HepG2 (cell line): ENCODE measurements at regions not wholly inside any gene's neighbourhood (a gene's known extent, or its start where the extent isn't known, plus 50 kb on each side); places are given as distances from the start of the nearest gene placed in this dataset.

Source experiments
- FOXJ3 ChIP-seq: sonication (generic); formaldehyde crosslinking; IDR thresholded peaks from 2 replicates; pipeline ENCODE4 v1.4.0; 2020; ENCODE audit warnings: missing genetic modification reagents, mild to moderate bottlenecking, borderline replicate concordance
- FOXM1 ChIP-seq: sonication (generic); formaldehyde crosslinking; IDR thresholded peaks from 2 replicates; pipeline ENCODE4 v1.5.0; 2020; ENCODE audit warnings: missing genetic modification reagents
- HOXD1 ChIP-seq: sonication (generic); formaldehyde crosslinking; IDR thresholded peaks from 2 replicates; pipeline ENCODE4 v1.5.0; 2020; ENCODE audit warnings: missing genetic modification reagents
- KDM3A ChIP-seq: IDR thresholded peaks from 2 replicates; pipeline ENCODE4 v1.6.1; 2018; ENCODE audit warnings: low read depth, missing compliant biosample characterization
- PAWR ChIP-seq: sonication (generic); formaldehyde crosslinking; IDR thresholded peaks from 2 replicates; pipeline ENCODE4 v1.4.0; 2020; ENCODE audit warnings: missing genetic modification reagents, mild to moderate bottlenecking, borderline replicate concordance
- PHF21A ChIP-seq: sonication (generic); formaldehyde crosslinking; IDR thresholded peaks from 2 replicates; pipeline ENCODE4 v1.5.0; 2020; ENCODE audit warnings: mild to moderate bottlenecking, missing genetic modification reagents
- PITX1 ChIP-seq: sonication (generic); formaldehyde crosslinking; IDR thresholded peaks from 2 replicates; pipeline ENCODE4 v1.5.1; 2020; ENCODE audit warnings: mild to moderate bottlenecking, missing genetic modification reagents
- SMAD1 ChIP-seq: sonication (generic); formaldehyde crosslinking; IDR thresholded peaks from 2 replicates; pipeline ENCODE4 v1.4.0; 2020; ENCODE audit warnings: missing genetic modification reagents, low read depth, mild to moderate bottlenecking, borderline replicate concordance
- SMC3 ChIP-seq: IDR thresholded peaks from 2 replicates; pipeline ENCODE4 v1.6.1; 2011; ENCODE audit warnings: low read length, improper control_type of control experiment
- SUZ12 ChIP-seq: fragments of 150-350 bp; IDR thresholded peaks from 2 replicates; pipeline ENCODE4 v1.6.1; 2014; ENCODE audit warnings: low read depth, low read length
- TCF7 ChIP-seq: sonication (generic); IDR thresholded peaks from 2 replicates; pipeline ENCODE4 v1.6.1; 2016; ENCODE audit warnings: antibody characterized with exemption, low read depth
- ZBED4 ChIP-seq: sonication (generic); formaldehyde crosslinking; IDR thresholded peaks from 2 replicates; pipeline ENCODE4 v1.4.0; 2020; ENCODE audit warnings: missing genetic modification reagents, borderline replicate concordance
- ZBTB20 ChIP-seq: sonication (generic); formaldehyde crosslinking; IDR thresholded peaks from 2 replicates; pipeline ENCODE4 v1.8.1; 2023; ENCODE audit warnings: missing genetic modification reagents, low read depth, mild to moderate bottlenecking, borderline replicate concordance
- ZBTB44 ChIP-seq: sonication (generic); formaldehyde crosslinking; IDR thresholded peaks from 2 replicates; pipeline ENCODE4 v1.4.0; 2020; ENCODE audit warnings: missing genetic modification reagents
- ZFAT ChIP-seq: sonication (generic); formaldehyde crosslinking; conservative IDR thresholded peaks from 2 replicates; pipeline ENCODE4 v1.8.1; 2023; ENCODE audit warnings: missing genetic modification reagents, inconsistent platforms
- ZGPAT ChIP-seq: IDR thresholded peaks from 2 replicates; pipeline ENCODE4 v1.6.1; 2016; ENCODE audit warnings: mild to moderate bottlenecking
- ZNF256 ChIP-seq: sonication (generic); formaldehyde crosslinking; conservative IDR thresholded peaks from 2 replicates; pipeline ENCODE4 v1.4.0; 2020; ENCODE audit warnings: missing genetic modification reagents
- ZNF780A ChIP-seq: sonication (generic); formaldehyde crosslinking; IDR thresholded peaks from 2 replicates; pipeline ENCODE4 v1.8.0; 2022; ENCODE audit warnings: mild to moderate bottlenecking, missing genetic modification reagents, moderate library complexity
- ZNF879 ChIP-seq: sonication (generic); formaldehyde crosslinking; IDR thresholded peaks from 2 replicates; pipeline ENCODE4 v1.8.1; 2023; ENCODE audit warnings: missing genetic modification reagents
- TF ChIP-seq, protein P1 (sequence below), 2 experiments: IDR thresholded peaks; 2 replicates each; pipeline ENCODE4 v1.6.1; 2011 to 2012; ENCODE audit warnings: low read length in 2 of 2, borderline replicate concordance in 1 of 2, low read depth in 1 of 2, mild to moderate bottlenecking in 1 of 2, moderate library complexity in 1 of 2

- TF ChIP-seq ZGPAT, result peak; percentile 89; the same call in 1 of the 2 replicates
- no peak for TF ChIP-seq SUZ12
- no peak for TF ChIP-seq FOXM1 (CRISPR knock-in tag)
- no peak for TF ChIP-seq ZFAT
- TF ChIP-seq ZNF879, result no peak
- TF ChIP-seq TCF7, result peak; percentile 36; the same call in 1 of the 2 replicates
- no peak for TF ChIP-seq PITX1
- TF ChIP-seq PHF21A (CRISPR knock-in tag), result peak; percentile 75
- peak; percentile 56; the same call in 1 of the 2 replicates for TF ChIP-seq HOXD1 (CRISPR knock-in tag)
- no peak for TF ChIP-seq ZNF256 (CRISPR knock-in tag)
- no peak for TF ChIP-seq SMAD1
- peak; percentile 48; the same call in 1 of the 2 replicates for TF ChIP-seq KDM3A (CRISPR knock-in tag)
- TF ChIP-seq, protein P1, sequence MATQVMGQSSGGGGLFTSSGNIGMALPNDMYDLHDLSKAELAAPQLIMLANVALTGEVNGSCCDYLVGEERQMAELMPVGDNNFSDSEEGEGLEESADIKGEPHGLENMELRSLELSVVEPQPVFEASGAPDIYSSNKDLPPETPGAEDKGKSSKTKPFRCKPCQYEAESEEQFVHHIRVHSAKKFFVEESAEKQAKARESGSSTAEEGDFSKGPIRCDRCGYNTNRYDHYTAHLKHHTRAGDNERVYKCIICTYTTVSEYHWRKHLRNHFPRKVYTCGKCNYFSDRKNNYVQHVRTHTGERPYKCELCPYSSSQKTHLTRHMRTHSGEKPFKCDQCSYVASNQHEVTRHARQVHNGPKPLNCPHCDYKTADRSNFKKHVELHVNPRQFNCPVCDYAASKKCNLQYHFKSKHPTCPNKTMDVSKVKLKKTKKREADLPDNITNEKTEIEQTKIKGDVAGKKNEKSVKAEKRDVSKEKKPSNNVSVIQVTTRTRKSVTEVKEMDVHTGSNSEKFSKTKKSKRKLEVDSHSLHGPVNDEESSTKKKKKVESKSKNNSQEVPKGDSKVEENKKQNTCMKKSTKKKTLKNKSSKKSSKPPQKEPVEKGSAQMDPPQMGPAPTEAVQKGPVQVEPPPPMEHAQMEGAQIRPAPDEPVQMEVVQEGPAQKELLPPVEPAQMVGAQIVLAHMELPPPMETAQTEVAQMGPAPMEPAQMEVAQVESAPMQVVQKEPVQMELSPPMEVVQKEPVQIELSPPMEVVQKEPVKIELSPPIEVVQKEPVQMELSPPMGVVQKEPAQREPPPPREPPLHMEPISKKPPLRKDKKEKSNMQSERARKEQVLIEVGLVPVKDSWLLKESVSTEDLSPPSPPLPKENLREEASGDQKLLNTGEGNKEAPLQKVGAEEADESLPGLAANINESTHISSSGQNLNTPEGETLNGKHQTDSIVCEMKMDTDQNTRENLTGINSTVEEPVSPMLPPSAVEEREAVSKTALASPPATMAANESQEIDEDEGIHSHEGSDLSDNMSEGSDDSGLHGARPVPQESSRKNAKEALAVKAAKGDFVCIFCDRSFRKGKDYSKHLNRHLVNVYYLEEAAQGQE (IDR thresholded peaks at IDR 0.05; ENCODE audit: borderline replicate concordance in 1 of 2, low read depth in 1 of 2, low read length in 2 of 2), result no peak
- no peak for TF ChIP-seq PAWR
- peak; percentile 68; the same call in 1 of the 2 replicates for TF ChIP-seq ZBTB20 (CRISPR knock-in tag)
- TF ChIP-seq FOXJ3 (CRISPR knock-in tag), result peak; percentile 88
- TF ChIP-seq ZBED4, result peak; percentile 49; the same call in 1 of the 2 replicates
- 0 out of 2 replicates have a peak, but pooled peaks have one; percentile 69 for TF ChIP-seq ZNF780A
- TF ChIP-seq SMC3, result peak; percentile 60
- TF ChIP-seq ZBTB44 (CRISPR knock-in tag), result no peak
Observed at GRCh38 chr17:13420878-13421277, 180.9 kb downstream of the HS3ST3A1 start (continued).
